HL-60 (cell line): ENCODE measurements at regions not wholly inside any gene's neighbourhood (a gene's known extent, or its start where the extent isn't known, plus 50 kb on each side); places are given as distances from the start of the nearest gene placed in this dataset.

Source experiments
- DNase-seq, 2 experiments: peaks; one replicate each; pipeline ENCODE4 v3.0.0-alpha.2; 2010 to 2020; ENCODE audit warnings: low read depth in 1 of 2, low spot score in 1 of 2
- H3K27ac ChIP-seq: fragments of 250-450 bp; sonication (Bioruptor Pico); replicated peaks from 2 replicates; pipeline ENCODE4 v1.5.1; 2020; ENCODE audit warnings: mild to moderate bottlenecking, moderate library complexity
- H3K27me3 ChIP-seq: fragments of 250-450 bp; sonication (Bioruptor Pico); 2 replicates; pipeline ENCODE4 v1.5.1; 2021; ENCODE audit warnings: mild to moderate bottlenecking, moderate library complexity; ENCODE audit not compliant: insufficient read depth, poor library complexity, severe bottlenecking
- H3K4me3 ChIP-seq: replicated peaks from 2 replicates; pipeline ENCODE4 v1.5.1; 2011; ENCODE audit warnings: mild to moderate bottlenecking, control low read depth, low read length; ENCODE audit not compliant: insufficient read depth
- CTCF ChIP-seq: IDR thresholded peaks from one replicate; pipeline ENCODE4 v1.5.1; 2011; ENCODE audit warnings: low read length, control low read depth, inconsistent platforms; ENCODE audit not compliant: insufficient read depth
- GABPA ChIP-seq: IDR thresholded peaks from 2 replicates; pipeline ENCODE4 v1.6.1; 2012; ENCODE audit warnings: low read depth
- POLR2AphosphoS5 ChIP-seq: IDR thresholded peaks from 2 replicates; pipeline ENCODE4 v1.6.1; 2012; ENCODE audit warnings: low read depth
- REST ChIP-seq: IDR thresholded peaks from 2 replicates; pipeline ENCODE4 v1.6.1; 2012; ENCODE audit warnings: low read depth; ENCODE audit not compliant: insufficient replicate concordance
- SPI1 ChIP-seq: IDR thresholded peaks from 2 replicates; pipeline ENCODE4 v1.6.1; 2012; ENCODE audit warnings: low read depth, mild to moderate bottlenecking, borderline replicate concordance

- Histone ChIP-seq H3K4me3 (no peak overlapping the region), H3K27me3 (no peaks in the 10 kb centered on the region), H3K27ac (no peak overlapping the region)
- no peak for DNase-seq
- TF ChIP-seq GABPA, result no peak
- peak; percentile 72 for TF ChIP-seq SPI1
These were observed 568.7 kb upstream of the KLF4 start for GRCh38 chr9:108058135-108058814.

GRCh38 chr9:108057421-108058134, 568.0 kb upstream of the KLF4 start:
- no peak overlapping the region for H3K4me3 ChIP-seq
- TF ChIP-seq CTCF (no peak), SPI1 (peak; percentile 30; the same call in 1 of the 2 replicates)
- peak in 1 of 2 experiments; percentile 7 for DNase-seq
- no peaks in the 10 kb centered on the region for H3K27me3 ChIP-seq
- no peak overlapping the region for H3K27ac ChIP-seq

GRCh38 chr9:108056805-108057386, 567.3 kb upstream of the KLF4 start:
- TF ChIP-seq SPI1 (no peak), POLR2AphosphoS5 (no peak), GABPA (no peak), CTCF (no peak), REST (no peak)
- no peak for DNase-seq
- H3K27me3 ChIP-seq, result no peaks in the 10 kb centered on the region
- H3K4me3 ChIP-seq, result no peak overlapping the region
- no peak overlapping the region for H3K27ac ChIP-seq

DNA sequence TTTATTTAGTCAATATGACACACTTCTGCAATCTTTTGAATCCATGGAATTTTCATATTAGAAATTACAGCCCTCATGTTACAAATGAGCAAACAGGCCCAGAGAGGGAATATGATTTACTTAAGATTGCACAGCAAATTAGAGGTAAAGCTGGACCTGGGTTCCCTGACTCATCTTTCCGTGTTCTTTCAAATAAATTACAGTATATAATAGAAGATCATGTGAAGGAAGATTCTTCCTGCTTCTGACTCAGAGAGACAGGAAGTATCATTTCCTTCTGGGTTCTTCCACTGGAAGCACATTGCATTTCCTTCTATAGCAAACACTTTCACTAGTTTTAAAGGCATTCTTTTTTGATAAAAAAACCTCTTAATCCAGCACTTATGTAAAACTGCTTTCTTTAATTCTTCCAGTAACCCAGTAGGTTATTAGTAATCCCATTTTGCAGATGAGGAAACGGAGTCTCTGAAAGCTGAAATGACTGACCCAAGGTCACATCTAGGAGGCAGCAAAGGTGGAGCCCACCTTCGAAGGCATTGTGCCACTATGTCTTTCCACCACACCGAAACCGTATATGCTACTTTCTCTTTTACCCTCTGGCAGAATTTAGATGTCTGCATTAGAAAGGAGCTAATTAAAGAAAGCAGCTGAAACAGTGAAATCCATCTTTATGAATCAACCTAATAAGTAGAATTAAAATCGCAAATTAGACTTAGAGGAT, 566.7 kb upstream of the KLF4 start:
- H3K27ac ChIP-seq, result no peak overlapping the region
- DNase-seq, result no peak

More for the DNA sequence above, 566.7 kb upstream of the KLF4 start:
- no peak for TF ChIP-seq REST
- no peak for TF ChIP-seq GABPA
- no peak for TF ChIP-seq SPI1
- TF ChIP-seq POLR2AphosphoS5, result no peak
- no peak for TF ChIP-seq CTCF
- Histone ChIP-seq H3K4me3 (no peak overlapping the region), H3K27me3 (no peaks in the 10 kb centered on the region)
